ENCODE measurements at regions not wholly inside any gene's neighbourhood (a gene's known extent, or its start where the extent isn't known, plus 50 kb on each side); places are given as distances from the start of the nearest gene placed in this dataset.

DNA sequence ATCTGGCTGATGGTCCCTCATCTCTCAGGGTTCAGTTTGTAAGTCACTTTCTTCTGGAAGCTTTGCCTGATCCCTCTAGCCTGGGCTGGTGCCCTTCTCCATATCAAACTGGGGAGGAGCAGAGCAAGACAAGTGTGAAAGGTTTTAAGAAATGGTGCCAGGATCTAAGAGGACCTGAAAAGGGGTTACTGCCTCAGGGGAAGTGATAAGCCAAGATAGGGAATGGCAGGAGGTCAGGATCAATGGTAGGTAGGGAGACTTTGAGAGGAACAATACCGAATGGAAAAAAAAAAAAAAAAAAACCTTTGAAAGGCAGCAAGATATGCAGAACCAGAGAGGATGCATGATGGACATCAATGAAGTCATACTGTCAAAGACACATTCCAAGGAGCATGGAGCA is 67.5 kb upstream of the TLR4 start:
- H3K4me3 Mint-ChIP-seq (ENCODE audit: low read depth): no peak overlapping the region
- H3K9me3 Mint-ChIP-seq (ENCODE audit: low read depth): no peaks in the 10 kb centered on the region
- TF ChIP-seq CTCF (IDR thresholded peaks at IDR 0.05; ENCODE audit: unreplicated experiment): no peak
- no peaks in the 10 kb centered on the region for H3K4me1 Mint-ChIP-seq (ENCODE audit: low read depth)
- peaks cover 3% of the 10 kb centered on the region for H3K27me3 Mint-ChIP-seq
- no peak for DNase-seq (ENCODE audit: low spot score, unreplicated experiment)
- no peaks in the 10 kb centered on the region for H3K36me3 Mint-ChIP-seq (ENCODE audit: insufficient read depth)
- H3K27ac Mint-ChIP-seq: no peak overlapping the region

DNA sequence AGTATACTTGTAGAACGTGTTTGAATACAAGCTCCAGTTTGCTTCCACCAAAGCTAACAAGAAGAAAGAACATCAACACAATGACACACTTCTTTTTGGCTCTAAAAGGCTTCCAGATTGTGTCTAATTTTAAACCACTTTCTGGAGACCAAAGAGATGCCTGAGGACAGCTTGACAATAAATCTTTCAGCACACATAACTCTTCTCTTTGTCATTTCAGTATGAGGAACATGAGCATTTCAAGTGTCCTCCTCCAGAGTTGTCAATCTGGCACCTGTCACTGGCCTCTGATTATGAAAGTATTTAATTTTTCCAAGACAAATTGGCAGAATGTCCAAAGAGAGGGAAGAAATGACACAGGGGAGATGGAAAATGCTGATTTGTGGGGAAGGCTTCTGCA is 79.0 kb upstream of the TLR4 start:
- no peak for TF ChIP-seq CTCF (IDR thresholded peaks at IDR 0.05; ENCODE audit: unreplicated experiment)
- no peak overlapping the region for H3K27ac Mint-ChIP-seq
- no peak overlapping the region for H3K4me3 Mint-ChIP-seq (ENCODE audit: low read depth)
- no peaks in the 10 kb centered on the region for H3K4me1 Mint-ChIP-seq (ENCODE audit: low read depth)
- H3K36me3 Mint-ChIP-seq (ENCODE audit: insufficient read depth): no peaks in the 10 kb centered on the region
- H3K9me3 Mint-ChIP-seq (ENCODE audit: low read depth): peaks cover 11% of the 10 kb centered on the region
- H3K27me3 Mint-ChIP-seq: no peaks in the 10 kb centered on the region
- DNase-seq (ENCODE audit: low spot score, unreplicated experiment): no peak

DNA sequence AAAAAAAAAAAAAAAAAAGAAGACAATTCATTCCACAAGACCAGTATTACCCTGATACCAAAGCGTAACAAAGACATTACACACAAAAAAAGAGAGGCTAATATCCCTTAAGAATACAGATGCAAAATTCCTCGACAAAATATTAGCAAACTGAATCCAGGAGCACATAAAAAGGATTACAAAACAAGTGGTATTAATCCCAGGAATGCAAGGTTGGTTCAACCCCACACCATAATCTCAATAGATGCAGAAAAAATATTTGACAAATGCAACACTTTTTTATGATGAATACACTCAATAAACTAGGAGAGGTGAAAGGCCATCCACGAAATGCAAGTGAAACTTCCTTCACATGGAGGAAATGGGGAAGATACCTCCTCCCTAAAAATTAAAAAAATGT is 80.1 kb upstream of the TLR4 start:
- Mint-ChIP-seq H3K4me3 (ENCODE audit: low read depth) (no peak overlapping the region), H3K4me1 (ENCODE audit: low read depth) (no peaks in the 10 kb centered on the region), H3K27ac (no peak overlapping the region), H3K9me3 (ENCODE audit: low read depth) (peaks cover 11% of the 10 kb centered on the region), H3K27me3 (no peaks in the 10 kb centered on the region), H3K36me3 (ENCODE audit: insufficient read depth) (no peaks in the 10 kb centered on the region)
- DNase-seq (ENCODE audit: low spot score, unreplicated experiment): no peak
- no peak for TF ChIP-seq CTCF (IDR thresholded peaks at IDR 0.05; ENCODE audit: unreplicated experiment)

- H3K4me1 Mint-ChIP-seq (ENCODE audit: low read depth): no peaks in the 10 kb centered on the region
- no peak overlapping the region for H3K4me3 Mint-ChIP-seq (ENCODE audit: low read depth)
- H3K36me3 Mint-ChIP-seq (ENCODE audit: insufficient read depth): no peaks in the 10 kb centered on the region
- DNase-seq (ENCODE audit: low spot score, unreplicated experiment): no peak
- H3K9me3 Mint-ChIP-seq (ENCODE audit: low read depth): peaks cover 11% of the 10 kb centered on the region
- no peaks in the 10 kb centered on the region for H3K27me3 Mint-ChIP-seq
- peak; percentile 19 for TF ChIP-seq CTCF (IDR thresholded peaks at IDR 0.05; ENCODE audit: unreplicated experiment)
- H3K27ac Mint-ChIP-seq: no peak overlapping the region
Observed at GRCh38 chr9:117622347-117622746, 81.9 kb upstream of the TLR4 start.

GRCh38 chr9:117616431-117616831 is 87.8 kb upstream of the TLR4 start:
- Mint-ChIP-seq H3K27me3 (peaks cover 3% of the 10 kb centered on the region), H3K4me1 (ENCODE audit: low read depth) (peaks cover 1% of the 10 kb centered on the region), H3K27ac (no peak overlapping the region), H3K4me3 (ENCODE audit: low read depth) (no peak overlapping the region), H3K9me3 (ENCODE audit: low read depth) (no peaks in the 10 kb centered on the region), H3K36me3 (ENCODE audit: insufficient read depth) (no peaks in the 10 kb centered on the region)
- no peak for DNase-seq (ENCODE audit: low spot score, unreplicated experiment)
- no peak for TF ChIP-seq CTCF (IDR thresholded peaks at IDR 0.05; ENCODE audit: unreplicated experiment)
